ENCODE measurements at regions not wholly inside any gene's neighbourhood (a gene's known extent, or its start where the extent isn't known, plus 50 kb on each side); places are given as distances from the start of the nearest gene placed in this dataset.

GRCh38 chr15:68500363-68501258, 68.6 kb upstream of the ITGA11 start:
- DNase-seq (ENCODE audit: low spot score) = no peak

- DNase-seq (ENCODE audit: low spot score) = no peak
Measured at GRCh38 chr15:68501259-68501591, 69.3 kb upstream of the ITGA11 start.

- DNase-seq (ENCODE audit: low spot score) = no peak
Measured at GRCh38 chr15:68501616-68502015, 69.7 kb upstream of the ITGA11 start.

- no peak for DNase-seq (ENCODE audit: low spot score)
Measured at GRCh38 chr15:68502398-68502901, 70.5 kb upstream of the ITGA11 start.

- no peak for DNase-seq (ENCODE audit: low spot score)
Measured at GRCh38 chr15:68503213-68503612, 71.2 kb upstream of the ITGA11 start.

GRCh38 chr15:68503791-68504680, 72.1 kb upstream of the ITGA11 start:
- DNase-seq (ENCODE audit: low spot score) = no peak

GRCh38 chr15:68504681-68505170, 72.8 kb upstream of the ITGA11 start:
- DNase-seq (ENCODE audit: low spot score) = no peak

- DNase-seq (ENCODE audit: low spot score) = no peak
Measured at GRCh38 chr15:68506071-68506470, 72.7 kb upstream of the CORO2B start.

GRCh38 chr15:68507447-68507846, 71.3 kb upstream of the CORO2B start:
- no peak for DNase-seq (ENCODE audit: low spot score)

- DNase-seq (ENCODE audit: low spot score) = no peak
Measured at GRCh38 chr15:68508485-68509189, 70.2 kb upstream of the CORO2B start.

GRCh38 chr15:68510558-68510957, 68.2 kb upstream of the CORO2B start:
- DNase-seq (ENCODE audit: low spot score) = no peak

GRCh38 chr15:68511073-68511991, 67.5 kb upstream of the CORO2B start:
- DNase-seq (ENCODE audit: low spot score) = no peak

GRCh38 chr15:68512052-68512451, 66.7 kb upstream of the CORO2B start:
- no peak for DNase-seq (ENCODE audit: low spot score)

- no peak for DNase-seq (ENCODE audit: low spot score)
Measured at GRCh38 chr15:68512598-68512997, 66.2 kb upstream of the CORO2B start.

GRCh38 chr15:68515371-68516095, 63.3 kb upstream of the CORO2B start:
- DNase-seq (ENCODE audit: low spot score) = no peak

- no peak for DNase-seq (ENCODE audit: low spot score)
Measured at GRCh38 chr15:68517285-68517761, 61.5 kb upstream of the CORO2B start.

GRCh38 chr15:68518046-68518445, 60.7 kb upstream of the CORO2B start:
- DNase-seq (ENCODE audit: low spot score) = no peak

GRCh38 chr15:68518785-68519430, 59.9 kb upstream of the CORO2B start:
- DNase-seq (ENCODE audit: low spot score) = no peak

- DNase-seq (ENCODE audit: low spot score) = no peak
Measured at GRCh38 chr15:68524753-68525584, 53.8 kb upstream of the CORO2B start.

All from activated CD4-positive, alpha-beta T cell treated with anti-CD3 and anti-CD28 coated beads, Interleukin-2, Interleukin-4, amounts not matched to agents 100 ng/mL and 50 ng/mL, durations not matched to agents 16 hours and 8 hours (primary cell).